ENCODE measurements at regions not wholly inside any gene's neighbourhood (a gene's known extent, or its start where the extent isn't known, plus 50 kb on each side); places are given as distances from the start of the nearest gene placed in this dataset.

- no peak for ATAC-seq (replicated peaks in 1 of 4)
- CTCF ChIA-PET: no interaction called here
Measured at GRCh38 chr22:48943567-48944432, 883.9 kb downstream of the BRD1 start.

GRCh38 chr22:48942698-48943566 lies 884.7 kb downstream of the BRD1 start:
- CTCF ChIA-PET: no interaction called here
- no peaks in the 10 kb centered on the region for H3K9me3 ChIP-seq
- no peaks in the 10 kb centered on the region for H3K4me1 ChIP-seq (ENCODE audit: control insufficient read depth in 1 of 2, extremely low read depth in 1 of 2, insufficient read depth in 2 of 2, low read length in 2 of 2)
- POLR2A ChIA-PET: no interaction called here
- Mint-ChIP-seq H3K27me3 (peaks cover 7 to 8% of the 10 kb centered on the region in 2 donors), H3K36me3 (no peaks in the 10 kb centered on the region), H3K4me1 (no peaks in the 10 kb centered on the region), H3K9me3 (no peaks in the 10 kb centered on the region), H3K27ac (no peak overlapping the region), H3K4me3 (no peak overlapping the region)
- DNase-seq (peak in 1 of 35 experiments; percentile 3), ATAC-seq (replicated peaks in 1 of 4) (no peak)
- no peak overlapping the region for H3K4me3 ChIP-seq (ENCODE audit: control insufficient read depth in 1 of 2, extremely low read depth in 1 of 2, low read length in 1 of 2)
- WGBS (ENCODE audit: insufficient coverage): 81% methylated on average over 17 of the region's 21 CpGs
- no peak overlapping the region for H3K27ac ChIP-seq (ENCODE audit: low read length)
- H3K36me3 ChIP-seq (ENCODE audit: control insufficient read depth in 2 of 2, extremely low read depth in 1 of 2, insufficient read depth in 1 of 2, low read length in 1 of 2): no peaks in the 10 kb centered on the region
- H3K27me3 ChIP-seq (replicated peaks in 1 of 2; ENCODE audit: control insufficient read depth in 2 of 2, extremely low read depth in 1 of 2, insufficient read depth in 2 of 2, low read length in 1 of 2): peaks cover 0 to 24% of the 10 kb centered on the region in 2 experiments

More at GRCh38 chr22:48943567-48944432, 883.9 kb downstream of the BRD1 start:
- POLR2A ChIA-PET: no interaction called here
- Histone ChIP-seq H3K27ac (ENCODE audit: low read length) (no peak overlapping the region), H3K4me1 (ENCODE audit: control insufficient read depth in 1 of 2, extremely low read depth in 1 of 2, insufficient read depth in 2 of 2, low read length in 2 of 2) (no peaks in the 10 kb centered on the region), H3K36me3 (ENCODE audit: control insufficient read depth in 2 of 2, extremely low read depth in 1 of 2, insufficient read depth in 1 of 2, low read length in 1 of 2) (no peaks in the 10 kb centered on the region), H3K27me3 (replicated peaks in 1 of 2; ENCODE audit: control insufficient read depth in 2 of 2, extremely low read depth in 1 of 2, insufficient read depth in 2 of 2, low read length in 1 of 2) (peaks cover 0 to 20% of the 10 kb centered on the region in 2 experiments), H3K4me3 (ENCODE audit: control insufficient read depth in 1 of 2, extremely low read depth in 1 of 2, low read length in 1 of 2) (no peak overlapping the region), H3K9me3 (no peaks in the 10 kb centered on the region)
- no peaks in the 10 kb centered on the region for H3K9me3 Mint-ChIP-seq
- H3K4me3 Mint-ChIP-seq: no peak overlapping the region
- H3K27ac Mint-ChIP-seq: no peak overlapping the region
- H3K36me3 Mint-ChIP-seq: no peaks in the 10 kb centered on the region
- 77% methylated on average over 19 of the region's 24 CpGs for WGBS (ENCODE audit: insufficient coverage)
- peak in 2 of 35 experiments; percentile 4 to 7 for DNase-seq
- peaks cover 7% of the 10 kb centered on the region in 2 donors for H3K27me3 Mint-ChIP-seq
- no peaks in the 10 kb centered on the region for H3K4me1 Mint-ChIP-seq

- ChIA-PET POLR2A (no interaction called here), CTCF (no interaction called here)
- H3K27me3 Mint-ChIP-seq: peaks cover 7 to 8% of the 10 kb centered on the region in 2 donors
- ATAC-seq (replicated peaks in 1 of 4): no peak
- peaks cover 0 to 24% of the 10 kb centered on the region in 2 experiments for H3K27me3 ChIP-seq (replicated peaks in 1 of 2; ENCODE audit: control insufficient read depth in 2 of 2, extremely low read depth in 1 of 2, insufficient read depth in 2 of 2, low read length in 1 of 2)
- no peak overlapping the region for H3K4me3 Mint-ChIP-seq
- no peak overlapping the region for H3K4me3 ChIP-seq (ENCODE audit: control insufficient read depth in 1 of 2, extremely low read depth in 1 of 2, low read length in 1 of 2)
- H3K27ac ChIP-seq (ENCODE audit: low read length): no peak overlapping the region
- H3K36me3 Mint-ChIP-seq: no peaks in the 10 kb centered on the region
- H3K9me3 ChIP-seq: no peaks in the 10 kb centered on the region
- H3K9me3 Mint-ChIP-seq: no peaks in the 10 kb centered on the region
- no peak for DNase-seq
- no peaks in the 10 kb centered on the region for H3K4me1 ChIP-seq (ENCODE audit: control insufficient read depth in 1 of 2, extremely low read depth in 1 of 2, insufficient read depth in 2 of 2, low read length in 2 of 2)
- 93% methylated on average over 8 of the region's 12 CpGs for WGBS (ENCODE audit: insufficient coverage)
- H3K4me1 Mint-ChIP-seq: no peaks in the 10 kb centered on the region
- H3K27ac Mint-ChIP-seq: no peak overlapping the region
- no peaks in the 10 kb centered on the region for H3K36me3 ChIP-seq (ENCODE audit: control insufficient read depth in 2 of 2, extremely low read depth in 1 of 2, insufficient read depth in 1 of 2, low read length in 1 of 2)
Measured at GRCh38 chr22:48941903-48942575, 885.6 kb downstream of the BRD1 start.

- DNase-seq: no peak
- peaks cover 0 to 24% of the 10 kb centered on the region in 2 experiments for H3K27me3 ChIP-seq (replicated peaks in 1 of 2; ENCODE audit: control insufficient read depth in 2 of 2, extremely low read depth in 1 of 2, insufficient read depth in 2 of 2, low read length in 1 of 2)
- no peaks in the 10 kb centered on the region for H3K36me3 Mint-ChIP-seq
- WGBS (ENCODE audit: insufficient coverage): 84% methylated on average over 16 of the region's 23 CpGs
- H3K27me3 Mint-ChIP-seq: peaks cover 7 to 15% of the 10 kb centered on the region in 2 donors
- H3K4me3 ChIP-seq (ENCODE audit: control insufficient read depth in 1 of 2, extremely low read depth in 1 of 2, low read length in 1 of 2): no peak overlapping the region
- H3K9me3 Mint-ChIP-seq: peaks cover 0 to 6% (median 0%) of the 10 kb centered on the region in 3 donors
- no peaks in the 10 kb centered on the region for H3K9me3 ChIP-seq
- H3K4me3 Mint-ChIP-seq: no peak overlapping the region
- ATAC-seq (replicated peaks in 1 of 4): no peak
- H3K27ac Mint-ChIP-seq: no peak overlapping the region
- H3K36me3 ChIP-seq (ENCODE audit: control insufficient read depth in 2 of 2, extremely low read depth in 1 of 2, insufficient read depth in 1 of 2, low read length in 1 of 2): no peaks in the 10 kb centered on the region
- no peaks in the 10 kb centered on the region for H3K4me1 Mint-ChIP-seq
- POLR2A ChIA-PET: no interaction called here
- no peak overlapping the region for H3K27ac ChIP-seq (ENCODE audit: low read length)
- H3K4me1 ChIP-seq (ENCODE audit: control insufficient read depth in 1 of 2, extremely low read depth in 1 of 2, insufficient read depth in 2 of 2, low read length in 2 of 2): no peaks in the 10 kb centered on the region
- CTCF ChIA-PET: no interaction called here
Measured at GRCh38 chr22:48941033-48941902, 886.4 kb downstream of the BRD1 start.

- ATAC-seq (replicated peaks in 1 of 4) (no peak), DNase-seq (no peak)
- no peaks in the 10 kb centered on the region for H3K9me3 ChIP-seq
- ChIA-PET POLR2A (no interaction called here), CTCF (no interaction called here)
- Mint-ChIP-seq H3K36me3 (no peaks in the 10 kb centered on the region), H3K27ac (peak overlapping the region in 1 of 2 donors; percentile 12), H3K4me1 (no peaks in the 10 kb centered on the region), H3K27me3 (peaks cover 12 to 15% of the 10 kb centered on the region in 2 donors), H3K9me3 (peaks cover 0 to 6% (median 0%) of the 10 kb centered on the region in 3 donors), H3K4me3 (no peak overlapping the region)
- no peaks in the 10 kb centered on the region for H3K36me3 ChIP-seq (ENCODE audit: control insufficient read depth in 2 of 2, extremely low read depth in 1 of 2, insufficient read depth in 1 of 2, low read length in 1 of 2)
- H3K4me3 ChIP-seq (ENCODE audit: control insufficient read depth in 1 of 2, extremely low read depth in 1 of 2, low read length in 1 of 2): no peak overlapping the region
- WGBS (ENCODE audit: insufficient coverage): 77% methylated on average over 20 of the region's 20 CpGs
- no peak overlapping the region for H3K27ac ChIP-seq (ENCODE audit: low read length)
- H3K4me1 ChIP-seq (ENCODE audit: control insufficient read depth in 1 of 2, extremely low read depth in 1 of 2, insufficient read depth in 2 of 2, low read length in 2 of 2): no peaks in the 10 kb centered on the region
- H3K27me3 ChIP-seq (replicated peaks in 1 of 2; ENCODE audit: control insufficient read depth in 2 of 2, extremely low read depth in 1 of 2, insufficient read depth in 2 of 2, low read length in 1 of 2): peaks cover 0 to 24% of the 10 kb centered on the region in 2 experiments
Measured at GRCh38 chr22:48940266-48941032, 887.2 kb downstream of the BRD1 start.

Measured in T-cell (primary cell).